HepG2 (cell line): ENCODE measurements at regions not wholly inside any gene's neighbourhood (a gene's known extent, or its start where the extent isn't known, plus 50 kb on each side); places are given as distances from the start of the nearest gene placed in this dataset.

Source experiments
- ATAC-seq: fragments of 200-7000 bp; cut with Tn5 transposase; 3 replicates; pipeline ENCODE4 v1.9.1; 2020; ENCODE audit warnings: mild to moderate bottlenecking, moderate library complexity
- BruUV-seq: library from RNA; stranded (reverse); fragments of 400-500 nt; replicated peaks from 2 replicates; lab custom pipeline; 2021; lab: Mats Ljungman, UMichigan
- CTCF ChIA-PET: fragments of 300-600 bp; formaldehyde crosslinking; extraction: SDS; loops from one replicate; lab custom pipeline; 2021; ENCODE audit warnings: low total read pairs, inconsistent platforms, low intra/inter-chr PET ratio; lab: Yijun Ruan, JAX
- POLR2A ChIA-PET: fragments of 350-600 bp; sonication (Branson Sonifier 250); formaldehyde crosslinking; loops from one replicate; lab custom pipeline; 2020; ENCODE audit warnings: antibody characterized with exemption, inconsistent platforms; lab: Yijun Ruan, JAX
- DNase-seq: peaks from one replicate; pipeline ENCODE4 v3.0.0-alpha.2; 2015; ENCODE audit warnings: low spot score
- FAIRE-seq: peaks from 3 replicates; lab custom pipeline; 2011; peaks lifted over from hg19 to GRCh38; lab: Jason Lieb, UNC
- H2AFZ ChIP-seq: one replicate; pipeline ENCODE4 v1.6.1; 2011; ENCODE audit warnings: low read length, inconsistent platforms
- H3K27ac ChIP-seq: fragments of 300-600 bp; 3 replicates; pipeline ENCODE4 v1.8.0; 2011; ENCODE audit warnings: mixed run types, mild to moderate bottlenecking, mixed read lengths, low read length, inconsistent platforms; ENCODE audit not compliant: insufficient read depth; ENCODE audit errors: extremely low read length
- H3K27me3 ChIP-seq, 2 experiments: fragments of 200-600 bp in 1 of 2; 2 replicates in 1 of 2; 3 replicates in 1 of 2; pipeline versions ENCODE4 v1.6.0 to v1.8.0; 2011; ENCODE audit warnings: low read length in 2 of 2, mild to moderate bottlenecking in 2 of 2, moderate library complexity in 2 of 2, inconsistent platforms in 1 of 2; ENCODE audit not compliant: insufficient read depth in 2 of 2, control insufficient read depth in 1 of 2
- H3K36me3 ChIP-seq, 2 experiments: fragments of 200-600 bp in 1 of 2; replicated peaks in 1 of 2; 2 replicates in 1 of 2; 3 replicates in 1 of 2; pipeline versions ENCODE4 v1.5.1 to v1.8.0; 2011; ENCODE audit warnings: low read length in 2 of 2, inconsistent platforms in 1 of 2; ENCODE audit not compliant: insufficient read depth in 2 of 2, control insufficient read depth in 1 of 2
- H3K4me1 ChIP-seq: 2 replicates; pipeline ENCODE4 v1.5.1; 2012; ENCODE audit warnings: low read length, inconsistent platforms; ENCODE audit not compliant: insufficient read depth
- H3K4me2 ChIP-seq: 2 replicates; pipeline ENCODE4 v1.6.0; 2011; ENCODE audit warnings: low read depth, low read length, inconsistent platforms
- H3K4me3 ChIP-seq, 3 experiments: fragments of 200-600 bp in 1 of 3; sonication (generic), shearing (Covaris generic) in 1 of 3; replicated peaks in 1 of 3; 2 replicates each; pipeline ENCODE4 v1.5.1; 2011 to 2016; ENCODE audit warnings: low read length in 3 of 3, inconsistent platforms in 2 of 3, low read depth in 2 of 3, mild to moderate bottlenecking in 2 of 3, control low read depth in 1 of 3, mixed read lengths in 1 of 3; ENCODE audit not compliant: insufficient read depth in 1 of 3
- H3K79me2 ChIP-seq: one replicate; pipeline ENCODE4 v1.6.1; 2011; ENCODE audit warnings: low read length, inconsistent platforms; ENCODE audit not compliant: insufficient read depth
- H3K9ac ChIP-seq: 2 replicates; pipeline ENCODE4 v1.6.0; 2011; ENCODE audit warnings: mild to moderate bottlenecking, low read depth, low read length, inconsistent platforms; ENCODE audit not compliant: insufficient read depth
- H3K9me3 ChIP-seq: 2 replicates; pipeline ENCODE4 v1.5.1; 2012; ENCODE audit warnings: mild to moderate bottlenecking, low read length
- H4K20me1 ChIP-seq: 2 replicates; pipeline ENCODE4 v1.6.0; 2011; ENCODE audit warnings: inconsistent platforms, mild to moderate bottlenecking, low read length, moderate library complexity; ENCODE audit not compliant: insufficient read depth
- ADNP ChIP-seq: sonication (generic); formaldehyde crosslinking; IDR thresholded peaks from 2 replicates; pipeline ENCODE4 v1.4.0; 2020; ENCODE audit warnings: missing genetic modification reagents
- AHR ChIP-seq: IDR thresholded peaks from 2 replicates; pipeline ENCODE4 v1.6.1; 2018; ENCODE audit warnings: missing genetic modification reagents, missing compliant biosample characterization
- FLYWCH1 ChIP-seq: sonication (generic); formaldehyde crosslinking; IDR thresholded peaks from 2 replicates; pipeline ENCODE4 v1.8.1; 2023; ENCODE audit warnings: mild to moderate bottlenecking, missing genetic modification reagents
- GABPA ChIP-seq, 2 experiments: IDR thresholded peaks; 2 replicates each; pipeline ENCODE4 v1.6.1; 2011 to 2016; ENCODE audit warnings: low read depth in 2 of 2, low read length in 1 of 2, missing biosample characterization in 1 of 2, missing genetic modification characterization in 1 of 2
- GTF2F1 ChIP-seq: fragments of 150-350 bp; IDR thresholded peaks from 2 replicates; pipeline ENCODE4 v1.6.1; 2014; ENCODE audit warnings: low read length
- IKZF1 ChIP-seq: fragments of 450-650 bp; IDR thresholded peaks from 2 replicates; pipeline ENCODE4 v1.7.1; 2016
- KDM1A ChIP-seq: IDR thresholded peaks from 2 replicates; pipeline ENCODE4 v1.6.1; 2016; ENCODE audit warnings: missing compliant biosample characterization
- MBD4 ChIP-seq: IDR thresholded peaks from 2 replicates; pipeline ENCODE4 v1.6.1; 2012; ENCODE audit warnings: low read length, inconsistent platforms, borderline replicate concordance
- NPAS2 ChIP-seq: sonication (generic); formaldehyde crosslinking; IDR thresholded peaks from 2 replicates; pipeline ENCODE4 v1.8.0; 2022; ENCODE audit warnings: mild to moderate bottlenecking, missing genetic modification reagents, borderline replicate concordance
- PTBP1 ChIP-seq: fragments of 200-400 bp; formaldehyde crosslinking; IDR thresholded peaks from 2 replicates; pipeline ENCODE4 v1.6.1; 2018; ENCODE audit warnings: low read length, low read depth; ENCODE audit not compliant: poor library complexity, severe bottlenecking
- RBFOX2 ChIP-seq: fragments of 200-400 bp; formaldehyde crosslinking; IDR thresholded peaks from 2 replicates; pipeline ENCODE4 v1.6.1; 2017; ENCODE audit warnings: low read depth, mild to moderate bottlenecking, low read length
- ZNF121 ChIP-seq: sonication (generic); formaldehyde crosslinking; IDR thresholded peaks from 2 replicates; pipeline ENCODE4 v1.5.0; 2020; ENCODE audit warnings: mild to moderate bottlenecking, missing genetic modification reagents
- ZNF143 ChIP-seq: sonication (generic); formaldehyde crosslinking; IDR thresholded peaks from 2 replicates; pipeline ENCODE4 v1.4.0; 2020; ENCODE audit warnings: missing genetic modification reagents
- ZNF224 ChIP-seq: sonication (generic); formaldehyde crosslinking; IDR thresholded peaks from 2 replicates; pipeline ENCODE4 v1.5.0; 2020; ENCODE audit warnings: mild to moderate bottlenecking, missing genetic modification reagents
- ZNF615 ChIP-seq: sonication (generic); formaldehyde crosslinking; IDR thresholded peaks from 2 replicates; pipeline ENCODE4 v1.5.0; 2020; ENCODE audit warnings: mild to moderate bottlenecking, missing genetic modification reagents, borderline replicate concordance
- ZSCAN9 ChIP-seq: IDR thresholded peaks from 2 replicates; pipeline ENCODE4 v1.6.1; 2016; ENCODE audit warnings: borderline replicate concordance
- ZZZ3 ChIP-seq: sonication (generic); formaldehyde crosslinking; IDR thresholded peaks from 2 replicates; pipeline ENCODE4 v1.4.0; 2020; ENCODE audit warnings: missing genetic modification reagents, mild to moderate bottlenecking, borderline replicate concordance
- WGBS: methylation state at CpG from one replicate; pipeline ENCODE4 v1.1.6; 2017; ENCODE audit warnings: low lambda C conversion rate; 5-methylcytosine and 5-hydroxymethylcytosine counted together
- in situ Hi-C: cut with HindIII; loops from 2 replicates; pipeline ENCODE4 v1.10.0; 2017; ENCODE audit warnings: low pct_unique_long_range_greater_than_20kb; ENCODE audit not compliant: extremely low pct_ligation_motif_present
- intact Hi-C: fragments of 100-400 bp; cut with micrococcal nuclease; formaldehyde crosslinking; loops from one replicate; pipeline ENCODE4 v1.10.0; 2022; ENCODE audit not compliant: unreplicated experiment
- TF ChIP-seq, protein P1 (sequence below): sonication (generic); formaldehyde crosslinking; IDR thresholded peaks from 2 replicates; pipeline ENCODE4 v1.8.0; 2022; ENCODE audit warnings: mild to moderate bottlenecking, missing genetic modification reagents, moderate library complexity
- TF ChIP-seq, protein P2 (sequence below): sonication (generic); formaldehyde crosslinking; IDR thresholded peaks from 2 replicates; pipeline ENCODE4 v1.5.0; 2020; ENCODE audit warnings: missing genetic modification reagents, mild to moderate bottlenecking, borderline replicate concordance
- TF ChIP-seq, protein P3 (sequence below): sonication (generic); formaldehyde crosslinking; IDR thresholded peaks from 2 replicates; pipeline ENCODE4 v1.5.0; 2020; ENCODE audit warnings: missing genetic modification reagents, mild to moderate bottlenecking, borderline replicate concordance

GRCh38 chr6:111975466-111975865, 78.4 kb upstream of the CCN6 start:
- intact Hi-C loops = no loop called here
- no peaks in the 10 kb centered on the region for H3K4me1 ChIP-seq
- no peaks in the 10 kb centered on the region for H3K36me3 ChIP-seq
- ChIA-PET POLR2A (no interaction called here), CTCF (no interaction called here)
- FAIRE-seq (no peak), DNase-seq (no peak), ATAC-seq (no peak)
- no peak overlapping the region for H2AFZ ChIP-seq
- no peaks in the 10 kb centered on the region for H3K9me3 ChIP-seq
- H3K27me3 ChIP-seq = peaks cover 0 to 13% of the 10 kb centered on the region in 2 experiments; a peak in 1 of 5 replicates
- BruUV-seq = no TSS peak
- H3K9ac ChIP-seq = no peak overlapping the region
- TF ChIP-seq AHR (CRISPR knock-in tag) = no peak
- TF ChIP-seq MBD4 = no peak
- TF ChIP-seq ZNF615 = no peak
- TF ChIP-seq ZSCAN9 (CRISPR knock-in tag) = no peak
- TF ChIP-seq NPAS2 (CRISPR knock-in tag) = no peak
- TF ChIP-seq RBFOX2 = no peak
- no peak for TF ChIP-seq PTBP1
- no peak for TF ChIP-seq IKZF1
- no peak for TF ChIP-seq GABPA (IDR thresholded peaks at IDR 0.05; ENCODE audit: low read depth, low read length)
- no peak for TF ChIP-seq GABPA (CRISPR knock-in tag; IDR thresholded peaks at IDR 0.05; ENCODE audit: low read depth)
- no peak for TF ChIP-seq ZNF143
- no peak for TF ChIP-seq ADNP (CRISPR knock-in tag)
- no peak for TF ChIP-seq GTF2F1
- TF ChIP-seq KDM1A (CRISPR knock-in tag) = no peak
- no peak for TF ChIP-seq ZNF224 (CRISPR knock-in tag)
- TF ChIP-seq FLYWCH1 = no peak
- TF ChIP-seq ZNF121 (CRISPR knock-in tag) = no peak
- TF ChIP-seq, protein P1, sequence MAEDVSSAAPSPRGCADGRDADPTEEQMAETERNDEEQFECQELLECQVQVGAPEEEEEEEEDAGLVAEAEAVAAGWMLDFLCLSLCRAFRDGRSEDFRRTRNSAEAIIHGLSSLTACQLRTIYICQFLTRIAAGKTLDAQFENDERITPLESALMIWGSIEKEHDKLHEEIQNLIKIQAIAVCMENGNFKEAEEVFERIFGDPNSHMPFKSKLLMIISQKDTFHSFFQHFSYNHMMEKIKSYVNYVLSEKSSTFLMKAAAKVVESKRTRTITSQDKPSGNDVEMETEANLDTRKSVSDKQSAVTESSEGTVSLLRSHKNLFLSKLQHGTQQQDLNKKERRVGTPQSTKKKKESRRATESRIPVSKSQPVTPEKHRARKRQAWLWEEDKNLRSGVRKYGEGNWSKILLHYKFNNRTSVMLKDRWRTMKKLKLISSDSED = no peak
- TF ChIP-seq, protein P2, sequence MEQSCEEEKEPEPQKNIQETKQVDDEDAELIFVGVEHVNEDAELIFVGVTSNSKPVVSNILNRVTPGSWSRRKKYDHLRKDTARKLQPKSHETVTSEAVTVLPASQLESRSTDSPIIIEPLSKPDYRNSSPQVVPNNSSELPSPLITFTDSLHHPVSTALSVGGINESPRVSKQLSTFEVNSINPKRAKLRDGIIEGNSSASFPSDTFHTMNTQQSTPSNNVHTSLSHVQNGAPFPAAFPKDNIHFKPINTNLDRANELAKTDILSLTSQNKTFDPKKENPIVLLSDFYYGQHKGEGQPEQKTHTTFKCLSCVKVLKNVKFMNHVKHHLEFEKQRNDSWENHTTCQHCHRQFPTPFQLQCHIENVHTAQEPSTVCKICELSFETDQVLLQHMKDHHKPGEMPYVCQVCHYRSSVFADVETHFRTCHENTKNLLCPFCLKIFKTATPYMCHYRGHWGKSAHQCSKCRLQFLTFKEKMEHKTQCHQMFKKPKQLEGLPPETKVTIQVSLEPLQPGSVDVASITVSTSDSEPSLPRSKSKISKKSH = no peak
- TF ChIP-seq, protein P3, sequence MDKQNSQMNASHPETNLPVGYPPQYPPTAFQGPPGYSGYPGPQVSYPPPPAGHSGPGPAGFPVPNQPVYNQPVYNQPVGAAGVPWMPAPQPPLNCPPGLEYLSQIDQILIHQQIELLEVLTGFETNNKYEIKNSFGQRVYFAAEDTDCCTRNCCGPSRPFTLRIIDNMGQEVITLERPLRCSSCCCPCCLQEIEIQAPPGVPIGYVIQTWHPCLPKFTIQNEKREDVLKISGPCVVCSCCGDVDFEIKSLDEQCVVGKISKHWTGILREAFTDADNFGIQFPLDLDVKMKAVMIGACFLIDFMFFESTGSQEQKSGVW (CRISPR knock-in tag) = no peak
- no peak for TF ChIP-seq ZZZ3
- H3K27ac ChIP-seq = no peak overlapping the region
- no peaks in the 10 kb centered on the region for H3K79me2 ChIP-seq
- no peak overlapping the region for H3K4me2 ChIP-seq
- H3K4me3 ChIP-seq = no peak overlapping the region
- in situ Hi-C loops = no loop called here
- H4K20me1 ChIP-seq = no peaks in the 10 kb centered on the region
- 31% methylated on average over 6 of the region's 6 CpGs for WGBS
